Type B pancreatic cell (in vitro differentiated cells): ENCODE measurements at regions not wholly inside any gene's neighbourhood (a gene's known extent, or its start where the extent isn't known, plus 50 kb on each side); places are given as distances from the start of the nearest gene placed in this dataset.

ENCODE experiments used
- DNase-seq: peaks from one replicate; pipeline ENCODE4 v3.0.0; 2021; ENCODE audit warnings: mixed read lengths; ENCODE audit not compliant: unreplicated experiment; ENCODE audit errors: extremely low spot score
- H3K27ac Mint-ChIP-seq: 2 replicates; pipeline ENCODE4 v1.8.0; 2021; ENCODE audit warnings: mild to moderate bottlenecking, mixed read lengths
- H3K27me3 Mint-ChIP-seq: 2 replicates; pipeline ENCODE4 v1.8.0; 2021; ENCODE audit warnings: mixed read lengths
- H3K36me3 Mint-ChIP-seq: 2 replicates; pipeline ENCODE4 v1.8.0; 2021; ENCODE audit warnings: mixed read lengths
- H3K4me1 Mint-ChIP-seq: one replicate; pipeline ENCODE4 v1.8.0; 2021; ENCODE audit warnings: mixed read lengths; ENCODE audit not compliant: unreplicated experiment
- H3K4me3 Mint-ChIP-seq: 2 replicates; pipeline ENCODE4 v1.8.0; 2021; ENCODE audit warnings: mild to moderate bottlenecking, mixed read lengths
- H3K9me3 Mint-ChIP-seq: 2 replicates; pipeline ENCODE4 v1.8.0; 2021; ENCODE audit warnings: mixed read lengths
- CTCF ChIP-seq: fragments of 200-600 bp; sonication (generic); conservative IDR thresholded peaks from 2 replicates; pipeline ENCODE4 v1.5.0; 2021; ENCODE audit warnings: antibody characterized with exemption, mild to moderate bottlenecking

GRCh38 chr2:133855526-133855925 lies 287.3 kb upstream of the NCKAP5 start:
- TF ChIP-seq CTCF, result no peak
- Mint-ChIP-seq H3K27ac (no peak overlapping the region), H3K36me3 (no peaks in the 10 kb centered on the region), H3K27me3 (peaks cover 9% of the 10 kb centered on the region), H3K9me3 (peaks cover 5% of the 10 kb centered on the region), H3K4me3 (no peak overlapping the region), H3K4me1 (no peaks in the 10 kb centered on the region)
- no peak for DNase-seq

- Mint-ChIP-seq H3K4me1 (no peaks in the 10 kb centered on the region), H3K4me3 (no peak overlapping the region), H3K36me3 (no peaks in the 10 kb centered on the region), H3K27me3 (peaks cover 9% of the 10 kb centered on the region), H3K27ac (no peak overlapping the region), H3K9me3 (peaks cover 5% of the 10 kb centered on the region)
- DNase-seq, result no peak
- no peak for TF ChIP-seq CTCF
Measured at GRCh38 chr2:133856678-133857077, 288.4 kb upstream of the NCKAP5 start.

- no peaks in the 10 kb centered on the region for H3K4me1 Mint-ChIP-seq
- H3K9me3 Mint-ChIP-seq, result peaks cover 5% of the 10 kb centered on the region
- H3K4me3 Mint-ChIP-seq, result no peak overlapping the region
- H3K36me3 Mint-ChIP-seq, result no peaks in the 10 kb centered on the region
- H3K27ac Mint-ChIP-seq, result no peak overlapping the region
- no peak for DNase-seq
- no peak for TF ChIP-seq CTCF
- H3K27me3 Mint-ChIP-seq, result peaks cover 12% of the 10 kb centered on the region
Measured at GRCh38 chr2:133859578-133859977, 291.3 kb upstream of the NCKAP5 start.

GRCh38 chr2:133862400-133862977 lies 294.2 kb upstream of the NCKAP5 start:
- H3K4me3 Mint-ChIP-seq, result no peak overlapping the region
- no peak overlapping the region for H3K27ac Mint-ChIP-seq
- H3K27me3 Mint-ChIP-seq, result peaks cover 10% of the 10 kb centered on the region
- H3K36me3 Mint-ChIP-seq, result no peaks in the 10 kb centered on the region
- no peaks in the 10 kb centered on the region for H3K4me1 Mint-ChIP-seq
- DNase-seq, result no peak
- no peak for TF ChIP-seq CTCF
- peaks cover 3% of the 10 kb centered on the region for H3K9me3 Mint-ChIP-seq

GRCh38 chr2:133863106-133863800 lies 295.0 kb upstream of the NCKAP5 start:
- no peak for DNase-seq
- Mint-ChIP-seq H3K27me3 (peaks cover 6% of the 10 kb centered on the region), H3K4me1 (no peaks in the 10 kb centered on the region), H3K36me3 (no peaks in the 10 kb centered on the region), H3K9me3 (no peaks in the 10 kb centered on the region), H3K27ac (no peak overlapping the region), H3K4me3 (no peak overlapping the region)
- no peak for TF ChIP-seq CTCF
